ENCODE measurements at regions not wholly inside any gene's neighbourhood (a gene's known extent, or its start where the extent isn't known, plus 50 kb on each side); places are given as distances from the start of the nearest gene placed in this dataset.

DNA sequence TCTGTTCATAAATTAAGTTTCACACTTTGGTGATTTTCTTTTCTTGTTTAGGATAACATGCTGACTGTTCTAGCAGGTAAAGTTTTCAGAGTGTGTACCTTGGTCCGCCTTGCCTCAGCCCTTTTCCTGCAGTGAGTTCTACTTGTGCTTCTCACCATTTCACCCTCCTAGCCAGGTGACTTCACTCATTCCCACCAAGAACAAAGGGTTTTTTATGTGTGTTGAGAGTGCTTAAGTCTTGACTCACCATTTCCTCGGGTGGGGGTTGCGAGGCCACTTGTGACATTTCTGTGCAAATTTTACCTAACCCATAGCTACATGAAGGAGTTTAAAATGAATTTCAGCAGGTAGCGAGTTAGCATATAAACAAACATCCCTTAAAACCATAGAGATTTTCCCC, 81.4 kb downstream of the C3orf38 start:
- Histone ChIP-seq H4K20me1 (ENCODE audit: control insufficient read depth, extremely low read depth, insufficient read depth, low read length) (no peaks in the 10 kb centered on the region), H3K4me2 (ENCODE audit: extremely low read depth, insufficient read depth, low read length) (no peak overlapping the region), H3K36me3 (ENCODE audit: control insufficient read depth, insufficient read depth, low read length) (no peaks in the 10 kb centered on the region), H2AFZ (ENCODE audit: low read length) (no peak overlapping the region), H3K9me3 (ENCODE audit: control insufficient read depth, insufficient read depth, low read depth, low read length) (no peaks in the 10 kb centered on the region), H3K79me2 (ENCODE audit: control insufficient read depth, insufficient read depth, low read length) (no peaks in the 10 kb centered on the region), H3K4me3 (replicated peaks in 1 of 4; ENCODE audit: control extremely low read depth in 1 of 4, insufficient read depth in 1 of 4, low read depth in 3 of 4, low read length in 4 of 4) (no peak overlapping the region), H3K27me3 (ENCODE audit: control insufficient read depth, insufficient read depth, low read length) (no peaks in the 10 kb centered on the region), H3K27ac (ENCODE audit: insufficient read depth, low read length) (no peak overlapping the region), H3K9ac (ENCODE audit: insufficient read depth, low read length) (no peak overlapping the region), H3K4me1 (ENCODE audit: control insufficient read depth, extremely low read depth, insufficient read depth, low read length) (no peaks in the 10 kb centered on the region)
- no peak for TF ChIP-seq EZH2 (IDR thresholded peaks at IDR 0.05; ENCODE audit: low read length, missing control alignments)
- TF ChIP-seq, protein P1, sequence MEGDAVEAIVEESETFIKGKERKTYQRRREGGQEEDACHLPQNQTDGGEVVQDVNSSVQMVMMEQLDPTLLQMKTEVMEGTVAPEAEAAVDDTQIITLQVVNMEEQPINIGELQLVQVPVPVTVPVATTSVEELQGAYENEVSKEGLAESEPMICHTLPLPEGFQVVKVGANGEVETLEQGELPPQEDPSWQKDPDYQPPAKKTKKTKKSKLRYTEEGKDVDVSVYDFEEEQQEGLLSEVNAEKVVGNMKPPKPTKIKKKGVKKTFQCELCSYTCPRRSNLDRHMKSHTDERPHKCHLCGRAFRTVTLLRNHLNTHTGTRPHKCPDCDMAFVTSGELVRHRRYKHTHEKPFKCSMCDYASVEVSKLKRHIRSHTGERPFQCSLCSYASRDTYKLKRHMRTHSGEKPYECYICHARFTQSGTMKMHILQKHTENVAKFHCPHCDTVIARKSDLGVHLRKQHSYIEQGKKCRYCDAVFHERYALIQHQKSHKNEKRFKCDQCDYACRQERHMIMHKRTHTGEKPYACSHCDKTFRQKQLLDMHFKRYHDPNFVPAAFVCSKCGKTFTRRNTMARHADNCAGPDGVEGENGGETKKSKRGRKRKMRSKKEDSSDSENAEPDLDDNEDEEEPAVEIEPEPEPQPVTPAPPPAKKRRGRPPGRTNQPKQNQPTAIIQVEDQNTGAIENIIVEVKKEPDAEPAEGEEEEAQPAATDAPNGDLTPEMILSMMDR (conservative IDR thresholded peaks at IDR 0.05 in 1 of 2, IDR thresholded peaks at IDR 0.05 in 1 of 2; ENCODE audit: low read depth in 1 of 2, low read length in 2 of 2) = no peak
- DNase-seq (ENCODE audit: low read depth in 2 of 2) = peak in 1 of 2 donors; percentile 61

DNA sequence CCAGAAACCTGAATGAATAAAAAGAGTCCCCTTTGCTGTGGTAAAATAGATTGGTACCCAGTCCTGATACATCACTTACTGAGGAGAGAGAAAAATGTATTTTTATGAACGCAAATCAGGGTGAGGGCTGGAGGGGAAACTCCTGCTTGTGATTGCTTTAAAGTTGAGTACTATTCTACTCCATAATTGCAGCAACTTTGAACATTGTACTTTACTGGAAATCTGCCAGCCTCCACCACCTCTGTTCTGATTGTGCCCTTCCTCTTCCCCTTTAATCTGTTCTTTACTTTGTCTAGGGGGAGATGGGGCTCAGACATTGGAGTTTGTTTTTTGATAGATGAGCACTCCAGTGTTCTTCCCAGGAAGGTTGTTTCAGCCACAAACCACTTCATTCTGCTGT, 81.9 kb downstream of the C3orf38 start:
- no peak overlapping the region for H3K4me2 ChIP-seq (ENCODE audit: extremely low read depth, insufficient read depth, low read length)

GRCh38 chr3:88235102-88235501, 85.3 kb downstream of the C3orf38 start:
- H3K27ac ChIP-seq (ENCODE audit: insufficient read depth, low read length) = no peak overlapping the region
- no peaks in the 10 kb centered on the region for H3K9me3 ChIP-seq (ENCODE audit: control insufficient read depth, insufficient read depth, low read depth, low read length)
- H3K4me3 ChIP-seq (replicated peaks in 1 of 4; ENCODE audit: control extremely low read depth in 1 of 4, insufficient read depth in 1 of 4, low read depth in 3 of 4, low read length in 4 of 4) = no peak overlapping the region
- no peaks in the 10 kb centered on the region for H3K79me2 ChIP-seq (ENCODE audit: control insufficient read depth, insufficient read depth, low read length)
- H3K4me2 ChIP-seq (ENCODE audit: extremely low read depth, insufficient read depth, low read length) = no peak overlapping the region
- no peaks in the 10 kb centered on the region for H3K27me3 ChIP-seq (ENCODE audit: control insufficient read depth, insufficient read depth, low read length)
- H3K4me1 ChIP-seq (ENCODE audit: control insufficient read depth, extremely low read depth, insufficient read depth, low read length) = no peaks in the 10 kb centered on the region
- no peak overlapping the region for H2AFZ ChIP-seq (ENCODE audit: low read length)
- no peaks in the 10 kb centered on the region for H3K36me3 ChIP-seq (ENCODE audit: control insufficient read depth, insufficient read depth, low read length)
- peak in 1 of 2 donors; percentile 68 for DNase-seq (ENCODE audit: low read depth in 2 of 2)
- TF ChIP-seq, protein P1 (conservative IDR thresholded peaks at IDR 0.05 in 1 of 2, IDR thresholded peaks at IDR 0.05 in 1 of 2; ENCODE audit: low read depth in 1 of 2, low read length in 2 of 2) = no peak
- TF ChIP-seq EZH2 (IDR thresholded peaks at IDR 0.05; ENCODE audit: low read length, missing control alignments) = no peak
- H4K20me1 ChIP-seq (ENCODE audit: control insufficient read depth, extremely low read depth, insufficient read depth, low read length) = no peaks in the 10 kb centered on the region
- no peak overlapping the region for H3K9ac ChIP-seq (ENCODE audit: insufficient read depth, low read length)

More for the DNA sequence above, 81.9 kb downstream of the C3orf38 start:
- Histone ChIP-seq H3K4me1 (ENCODE audit: control insufficient read depth, extremely low read depth, insufficient read depth, low read length) (no peaks in the 10 kb centered on the region), H3K27me3 (ENCODE audit: control insufficient read depth, insufficient read depth, low read length) (no peaks in the 10 kb centered on the region), H3K79me2 (ENCODE audit: control insufficient read depth, insufficient read depth, low read length) (no peaks in the 10 kb centered on the region), H2AFZ (ENCODE audit: low read length) (no peak overlapping the region), H3K9me3 (ENCODE audit: control insufficient read depth, insufficient read depth, low read depth, low read length) (no peaks in the 10 kb centered on the region), H3K4me3 (replicated peaks in 1 of 4; ENCODE audit: control extremely low read depth in 1 of 4, insufficient read depth in 1 of 4, low read depth in 3 of 4, low read length in 4 of 4) (no peak overlapping the region), H3K36me3 (ENCODE audit: control insufficient read depth, insufficient read depth, low read length) (no peaks in the 10 kb centered on the region), H3K27ac (ENCODE audit: insufficient read depth, low read length) (no peak overlapping the region), H3K9ac (ENCODE audit: insufficient read depth, low read length) (no peak overlapping the region), H4K20me1 (ENCODE audit: control insufficient read depth, extremely low read depth, insufficient read depth, low read length) (no peaks in the 10 kb centered on the region)
- no peak for TF ChIP-seq EZH2 (IDR thresholded peaks at IDR 0.05; ENCODE audit: low read length, missing control alignments)
- TF ChIP-seq, protein P1 (conservative IDR thresholded peaks at IDR 0.05 in 1 of 2, IDR thresholded peaks at IDR 0.05 in 1 of 2; ENCODE audit: low read depth in 1 of 2, low read length in 2 of 2) = no peak
- DNase-seq (ENCODE audit: low read depth in 2 of 2) = no peak
